ENCODE measurements at regions not wholly inside any gene's neighbourhood (a gene's known extent, or its start where the extent isn't known, plus 50 kb on each side); places are given as distances from the start of the nearest gene placed in this dataset.

- TF ChIP-seq CTCF (IDR thresholded peaks at IDR 0.05) (no peak), EP300 (IDR thresholded peaks at IDR 0.05) (no peak), POLR2A (IDR thresholded peaks at IDR 0.05) (no peak)
Measured at GRCh38 chr14:24690492-24690891, 56.5 kb upstream of the GZMB start.

Measured in gastroesophageal sphincter (tissue), 3 donors.